ENCODE measurements at regions not wholly inside any gene's neighbourhood (a gene's known extent, or its start where the extent isn't known, plus 50 kb on each side); places are given as distances from the start of the nearest gene placed in this dataset.

DNA sequence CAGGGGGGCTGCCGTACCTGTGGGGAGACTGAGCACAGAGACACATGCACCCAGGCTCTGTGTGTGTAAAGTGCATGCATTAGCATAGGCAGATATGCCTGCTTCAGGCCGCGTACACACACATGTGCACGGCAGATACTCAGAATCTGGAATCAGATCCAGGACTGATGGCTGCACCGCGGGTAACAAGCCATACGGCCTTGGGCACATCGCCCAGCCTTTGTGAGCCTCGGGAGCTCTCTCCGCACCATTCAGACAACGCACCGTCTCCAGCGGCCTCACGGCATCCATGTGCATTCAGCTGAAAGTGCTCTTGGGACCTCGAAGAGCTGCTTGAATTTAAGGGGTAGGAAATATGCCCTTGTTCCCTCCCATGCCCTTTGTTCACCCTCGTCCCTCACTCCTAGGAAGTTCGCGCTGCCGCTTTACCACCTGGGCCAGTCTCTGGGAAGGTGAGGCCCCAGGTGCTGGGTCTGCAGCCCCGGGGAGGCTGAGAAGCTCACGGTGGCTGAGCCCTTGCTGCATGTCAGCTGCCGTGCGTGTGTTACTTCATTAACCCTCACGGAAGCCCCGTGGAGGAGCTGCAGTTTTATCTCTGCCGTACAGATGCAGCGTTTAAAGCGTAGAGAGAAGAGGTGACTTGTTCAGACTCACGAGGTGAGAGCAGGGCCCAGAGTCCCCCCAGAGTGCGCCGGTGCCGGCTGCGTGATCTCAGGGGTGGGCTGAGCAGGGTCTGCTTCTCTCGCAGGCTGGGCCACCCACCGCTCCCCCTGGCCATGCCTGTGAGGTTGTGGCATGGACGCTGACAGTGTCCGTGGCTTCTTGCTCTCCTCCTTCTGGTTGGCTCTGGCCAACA lies 377.7 kb upstream of the MYT1L start:
- DNase-seq, result no peak

DNA sequence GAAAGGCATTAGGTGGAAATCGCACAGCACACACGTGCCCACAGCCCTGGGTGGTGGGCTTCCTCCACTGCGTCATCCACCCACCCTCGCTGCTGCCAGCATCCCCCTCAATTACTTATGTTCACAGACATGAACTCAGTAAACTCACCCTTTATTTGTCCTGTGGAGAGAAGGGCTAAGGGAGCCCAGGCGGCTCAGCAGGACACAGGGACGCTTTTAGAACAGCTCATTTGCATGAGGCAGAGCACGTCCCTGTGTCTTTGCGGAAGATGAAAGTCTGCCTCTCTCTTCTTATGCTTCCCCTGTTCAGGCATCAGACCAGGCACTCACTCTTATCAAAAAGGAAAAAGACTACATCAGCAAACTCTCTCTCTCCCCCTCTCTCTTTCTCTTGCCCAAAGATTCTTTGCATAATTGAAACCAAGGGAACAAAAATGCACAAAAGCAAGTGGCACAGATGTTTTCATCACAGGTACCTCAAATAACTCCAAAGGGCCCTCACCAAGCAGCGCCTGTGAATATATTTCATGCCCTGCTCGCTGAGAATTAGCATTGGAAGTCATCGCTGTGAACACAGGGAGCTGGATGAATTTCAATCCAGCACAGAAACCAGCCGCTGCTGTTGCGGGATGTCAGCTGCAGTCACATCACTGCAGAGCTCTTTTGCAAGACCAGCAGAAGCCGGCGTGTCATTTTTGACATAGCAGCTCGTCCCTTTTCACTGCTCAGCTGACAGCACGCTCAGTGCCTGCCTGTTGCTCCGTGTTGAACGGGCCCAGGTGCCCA lies 376.3 kb upstream of the MYT1L start:
- no peak for DNase-seq

- DNase-seq, result no peak
Measured at GRCh38 chr2:2706306-2706705, 375.2 kb upstream of the MYT1L start.

DNA sequence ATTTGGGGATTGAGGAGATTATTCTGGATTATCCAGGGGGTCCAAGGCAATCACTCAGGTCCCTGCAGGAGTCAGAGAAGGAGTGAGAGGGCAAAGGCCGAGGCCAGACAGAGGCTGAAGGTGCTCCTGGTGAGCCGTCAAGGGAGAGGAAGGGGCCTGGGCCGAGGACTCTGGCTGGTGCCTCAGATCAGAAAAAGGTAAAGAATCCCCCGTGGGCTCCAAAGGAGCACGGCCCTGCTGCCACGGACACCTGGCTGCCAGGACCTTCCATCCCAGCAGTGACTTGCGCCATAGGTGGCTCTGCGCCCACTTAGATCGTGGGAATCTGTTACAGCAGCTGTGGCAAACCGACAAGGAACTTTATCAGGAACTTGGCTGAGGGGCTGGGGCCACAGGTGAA lies 374.8 kb upstream of the MYT1L start:
- no peak for DNase-seq

DNA sequence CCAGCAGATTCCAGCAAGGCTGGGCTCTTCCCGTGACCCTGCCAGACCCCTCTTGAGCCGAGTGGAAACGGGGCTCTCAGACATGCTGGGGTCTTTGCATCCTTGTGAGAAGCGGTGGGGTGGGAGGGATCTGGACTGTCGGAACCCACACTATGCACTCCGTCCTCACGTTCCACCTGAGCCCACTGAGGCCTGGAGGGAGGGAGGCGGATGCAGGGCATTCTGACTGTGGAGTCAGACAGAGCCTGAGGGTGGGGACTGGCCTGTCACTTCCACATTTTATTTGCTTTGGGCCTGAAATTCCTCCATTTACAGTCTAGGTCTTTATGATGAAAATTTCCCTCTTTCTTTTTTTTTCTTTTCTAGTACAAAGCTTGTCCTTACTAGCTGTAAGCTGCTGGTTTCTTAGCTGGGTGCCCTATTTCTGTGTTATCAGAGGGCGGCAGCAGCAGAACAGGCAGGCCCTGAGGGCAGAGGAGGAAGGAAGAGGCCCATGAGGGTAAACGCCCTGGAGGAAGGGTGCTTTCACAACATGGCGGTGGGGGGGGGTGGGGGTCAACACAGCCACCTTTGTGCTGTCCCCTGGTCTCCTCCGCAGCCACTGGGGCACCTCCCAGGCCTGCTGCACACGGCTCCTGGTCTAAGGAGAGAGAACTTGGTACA lies 373.5 kb upstream of the MYT1L start:
- DNase-seq, result no peak

DNA sequence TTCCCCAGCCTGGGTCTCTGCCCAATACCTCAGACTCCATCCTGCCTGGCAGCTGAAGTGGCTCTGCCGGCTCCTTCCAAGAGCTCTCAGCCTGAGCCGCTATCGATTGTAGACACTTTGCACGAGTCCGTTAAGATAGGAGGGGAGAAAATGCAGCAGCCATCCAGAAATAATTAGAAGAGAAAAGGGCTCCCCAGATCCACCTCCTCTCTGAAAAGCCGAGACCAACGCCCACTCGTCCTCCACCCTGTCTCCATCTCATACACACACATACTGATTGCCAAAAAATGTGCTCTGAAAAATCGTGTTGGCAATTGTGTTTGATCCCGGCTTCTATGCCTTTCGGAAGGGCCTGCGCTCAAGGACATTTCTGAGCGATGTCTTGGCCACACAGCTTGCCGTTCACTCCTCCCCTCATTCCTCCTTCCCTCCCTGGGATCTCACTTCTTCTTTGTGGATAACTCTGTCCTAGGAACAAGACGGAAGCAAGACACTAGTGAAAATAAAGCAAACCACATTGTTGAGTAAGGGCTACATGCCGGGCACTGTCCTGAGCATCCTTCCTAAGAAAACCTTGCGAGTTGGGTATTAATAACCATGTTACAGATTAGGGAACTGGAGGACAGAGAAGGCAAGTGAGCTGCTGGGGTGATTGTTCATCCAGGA lies 372.8 kb upstream of the MYT1L start:
- DNase-seq, result no peak

- no peak for DNase-seq
Measured at GRCh38 chr2:2703172-2703571, 372.1 kb upstream of the MYT1L start.

- DNase-seq, result no peak
Measured at GRCh38 chr2:2702385-2702784, 371.3 kb upstream of the MYT1L start.

GRCh38 chr2:2701813-2702212 lies 370.7 kb upstream of the MYT1L start:
- no peak for DNase-seq

DNA sequence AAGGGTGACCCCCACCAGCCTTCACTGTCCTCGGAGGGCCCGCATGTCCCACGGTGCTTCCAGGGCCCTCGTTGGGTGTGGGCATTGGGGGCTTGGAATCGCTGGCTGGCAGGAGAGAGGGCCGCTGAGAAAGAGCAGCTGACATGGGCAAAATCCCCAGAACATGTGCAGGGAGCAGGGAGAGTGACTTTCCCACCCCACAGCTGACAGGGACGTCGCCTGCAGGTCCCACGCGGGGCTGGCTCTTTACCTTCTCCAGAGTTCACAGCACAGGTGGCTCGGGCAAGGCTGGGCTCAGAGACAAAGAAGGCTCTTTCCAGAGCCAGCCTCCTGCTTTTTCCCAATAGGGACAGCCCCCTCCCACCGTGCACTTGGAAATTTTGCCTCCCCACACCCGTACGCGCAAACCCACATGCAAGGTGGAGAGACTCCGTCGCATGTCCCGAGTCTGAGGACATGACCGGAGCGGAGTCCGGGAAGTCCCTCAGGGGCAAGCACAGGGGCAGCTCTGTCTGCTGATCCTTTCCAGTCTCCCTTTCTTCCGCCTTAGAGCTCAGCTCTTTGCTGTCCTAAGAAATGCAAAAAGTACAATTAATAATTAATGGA lies 370.2 kb upstream of the MYT1L start:
- no peak for DNase-seq

DNA sequence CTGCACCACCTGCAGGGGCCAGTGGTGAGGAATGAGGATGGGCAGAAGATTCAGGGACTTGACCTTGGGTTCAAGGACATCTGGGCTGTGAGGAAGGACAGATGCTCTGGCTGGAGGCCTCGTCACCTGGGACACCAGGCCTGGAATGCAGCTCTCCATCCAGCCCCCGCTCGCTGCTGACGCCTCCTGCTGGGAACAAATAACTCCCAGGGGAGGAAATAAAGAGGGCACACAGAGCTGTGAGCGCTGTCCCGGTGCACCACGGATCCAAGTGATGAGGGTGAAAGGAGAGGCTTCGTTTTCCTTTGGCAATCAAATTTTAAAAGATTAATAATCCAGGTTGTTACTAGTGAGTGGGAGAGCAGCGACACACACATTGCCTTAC lies 368.0 kb upstream of the MYT1L start:
- DNase-seq, result no peak

GRCh38 chr2:2698182-2699120 lies 367.4 kb upstream of the MYT1L start:
- no peak for DNase-seq

GRCh38 chr2:2696733-2697455 lies 365.8 kb upstream of the MYT1L start:
- DNase-seq, result no peak

DNA sequence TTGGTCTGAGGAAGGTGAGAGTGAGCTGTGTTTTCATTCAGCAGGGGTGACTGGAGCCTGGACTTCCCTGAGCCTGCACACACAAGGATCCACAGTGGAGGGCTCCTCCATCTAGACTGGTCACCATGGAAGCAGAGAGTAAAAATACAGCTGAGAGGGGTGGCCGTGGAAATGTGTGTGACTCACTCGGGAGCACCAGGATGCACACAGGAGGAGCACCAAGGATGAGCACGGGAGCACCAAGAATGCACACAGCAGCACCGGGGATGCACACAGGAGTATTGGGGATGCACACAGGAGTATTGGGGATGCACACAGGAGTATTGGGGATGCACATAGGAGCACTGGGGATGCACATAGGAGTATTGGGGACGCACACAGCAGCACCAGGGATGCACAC lies 365.2 kb upstream of the MYT1L start:
- no peak for DNase-seq

- DNase-seq, result no peak
Measured at GRCh38 chr2:2694746-2695145, 363.7 kb upstream of the MYT1L start.

GRCh38 chr2:2692599-2693389 lies 361.7 kb upstream of the MYT1L start:
- DNase-seq, result no peak

DNA sequence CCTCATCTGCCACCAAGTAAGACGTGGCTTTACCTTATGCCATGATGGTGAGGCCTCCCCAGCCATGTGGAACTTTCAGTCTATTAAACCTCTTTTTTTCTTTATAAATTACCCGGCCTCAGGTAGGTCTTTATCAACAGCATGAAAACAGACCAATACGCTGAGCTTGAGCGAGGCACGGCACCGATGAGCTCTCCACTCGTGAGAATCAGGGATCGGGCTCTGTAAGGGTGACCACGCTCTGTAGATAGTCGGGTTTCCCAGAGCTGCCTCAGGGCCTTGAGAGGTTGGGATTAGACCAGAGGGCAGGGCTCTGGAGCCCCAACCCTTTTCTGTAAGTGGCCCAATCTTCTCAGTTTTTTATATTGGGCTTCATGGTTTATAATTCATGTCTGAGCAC lies 360.3 kb upstream of the MYT1L start:
- DNase-seq, result no peak

DNA sequence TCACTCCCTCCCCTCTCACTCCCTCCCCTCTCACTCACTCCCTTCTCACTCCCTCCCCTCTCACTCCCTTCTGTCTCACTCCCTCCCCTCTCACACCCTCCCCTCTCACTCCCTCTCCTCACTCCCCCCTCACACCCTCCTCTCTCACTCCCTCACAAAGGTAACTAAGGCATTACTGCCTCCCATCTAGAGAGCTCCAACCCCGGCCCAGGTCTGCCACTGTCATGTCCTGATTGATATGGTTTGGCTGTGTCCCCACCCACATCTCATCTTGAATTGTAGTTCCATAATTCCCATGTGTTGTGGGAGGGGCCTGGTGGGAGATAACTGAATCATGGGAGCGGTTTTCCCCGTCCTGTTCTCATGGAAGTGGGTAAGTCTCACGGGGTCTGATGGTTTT lies 359.9 kb upstream of the MYT1L start:
- DNase-seq, result no peak

- DNase-seq, result no peak
Measured at GRCh38 chr2:2689306-2689705, 358.2 kb upstream of the MYT1L start.

- DNase-seq, result no peak
Measured at GRCh38 chr2:2688254-2688653, 357.2 kb upstream of the MYT1L start.

Data from fibroblast of skin of abdomen (primary cell).